Activated CD4-positive, alpha-beta T cell treated with anti-CD3 and anti-CD28 coated beads, Interleukin-2, Interleukin-4, amounts not matched to agents 100 ng/mL and 50 ng/mL, durations not matched to agents 16 hours and 8 hours (primary cell): ENCODE measurements at regions not wholly inside any gene's neighbourhood (a gene's known extent, or its start where the extent isn't known, plus 50 kb on each side); places are given as distances from the start of the nearest gene placed in this dataset.

Source experiments
- DNase-seq: peaks from one replicate; pipeline ENCODE4 v3.0.0-alpha.2; 2020; ENCODE audit warnings: low spot score

DNA sequence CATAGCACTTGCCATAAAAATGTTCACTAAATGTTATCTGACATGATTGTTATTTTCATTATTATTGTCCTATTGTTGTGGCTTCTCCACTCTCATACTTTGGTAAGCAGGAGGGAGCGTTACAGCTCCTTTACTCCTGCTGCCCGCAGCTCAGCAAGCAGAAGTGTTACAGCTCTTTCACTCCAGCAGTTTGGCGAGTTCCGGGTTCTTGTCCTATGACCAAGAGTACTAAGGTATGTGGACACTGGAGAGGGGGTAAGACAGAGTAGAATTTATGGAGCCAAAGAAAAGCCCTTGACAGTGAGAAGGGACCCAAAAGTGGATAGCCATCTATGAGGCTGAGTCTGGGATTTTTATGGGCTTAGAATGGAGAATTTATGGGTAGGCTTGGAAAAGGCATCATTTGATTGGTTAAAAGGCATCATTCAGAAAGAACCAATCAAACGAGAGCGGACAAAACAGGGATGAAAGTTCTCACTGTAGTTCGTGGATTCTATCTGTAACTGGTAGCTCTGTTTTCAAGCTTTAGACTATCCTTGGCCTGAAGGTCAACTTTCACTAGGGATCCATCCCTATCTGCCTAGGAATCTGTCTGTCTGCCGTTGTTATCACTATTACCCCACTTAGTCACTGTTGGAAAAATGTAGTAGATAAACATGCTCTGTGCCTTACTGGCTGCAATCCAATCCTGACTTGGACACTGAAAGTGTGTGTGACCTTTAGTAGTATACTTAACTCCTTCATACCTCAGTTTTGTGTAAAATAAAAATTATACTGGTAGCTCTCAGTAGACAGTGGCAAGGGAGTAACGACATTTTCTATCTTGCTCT lies 545.6 kb upstream of the LCORL start:
- DNase-seq: no peak

DNA sequence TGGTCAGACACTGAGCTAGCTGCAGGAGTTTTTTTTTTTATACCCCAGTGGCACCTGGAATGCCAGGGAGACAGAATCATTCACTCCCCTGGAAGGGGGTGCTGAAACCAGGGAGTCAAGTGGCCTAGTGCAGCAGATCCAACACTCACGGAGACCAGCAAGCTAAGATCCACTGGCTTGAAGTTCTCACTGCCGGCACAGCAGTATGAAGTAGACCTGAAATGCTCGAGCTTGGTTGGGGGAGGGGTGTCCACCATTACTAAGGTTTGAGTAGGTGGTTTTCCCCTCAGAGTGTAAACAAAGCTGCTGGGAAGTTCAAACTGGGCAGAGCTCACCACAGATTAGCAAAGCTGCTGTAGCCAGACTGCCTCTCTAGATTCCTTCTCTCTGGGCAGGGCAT lies 537.9 kb upstream of the LCORL start:
- DNase-seq: no peak

DNA sequence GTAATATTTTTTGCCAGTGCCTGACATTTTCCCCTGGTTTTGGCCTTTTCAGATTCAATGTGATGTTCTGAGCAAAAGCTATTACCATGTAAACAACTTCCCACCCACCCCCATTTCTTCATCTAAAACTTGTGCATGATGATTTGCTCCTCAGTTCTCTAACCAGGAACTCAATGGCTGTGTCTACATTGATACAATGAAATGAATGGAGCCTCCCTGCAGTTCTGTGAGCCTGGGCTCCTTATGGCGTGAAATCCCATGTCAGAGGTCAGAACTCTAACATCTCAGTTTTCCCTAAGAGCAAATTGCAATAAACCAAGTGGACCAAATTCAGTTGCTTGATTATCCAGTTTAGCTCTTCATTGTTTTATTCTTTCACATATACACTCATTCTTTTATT lies 534.8 kb upstream of the LCORL start:
- DNase-seq: no peak

DNA sequence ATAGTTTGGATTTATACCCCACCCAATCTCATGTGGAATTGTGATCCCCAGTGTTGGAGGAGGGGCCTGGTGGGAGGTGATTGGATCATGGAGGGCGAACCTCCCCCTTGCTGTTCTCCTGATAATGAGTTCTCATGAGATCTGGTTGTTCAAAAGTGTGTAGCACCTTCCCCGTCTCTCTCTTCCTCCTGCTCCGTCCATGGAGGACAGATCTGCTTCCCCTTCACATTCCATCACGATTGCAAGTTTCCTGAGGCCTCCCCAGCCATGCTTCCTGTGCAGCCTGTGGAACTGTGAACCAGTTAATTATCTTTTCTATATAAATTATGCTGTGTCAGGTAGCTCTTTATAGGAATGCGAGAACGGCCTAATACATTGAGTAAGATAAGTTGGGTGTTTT lies 518.8 kb upstream of the LCORL start:
- no peak for DNase-seq

DNA sequence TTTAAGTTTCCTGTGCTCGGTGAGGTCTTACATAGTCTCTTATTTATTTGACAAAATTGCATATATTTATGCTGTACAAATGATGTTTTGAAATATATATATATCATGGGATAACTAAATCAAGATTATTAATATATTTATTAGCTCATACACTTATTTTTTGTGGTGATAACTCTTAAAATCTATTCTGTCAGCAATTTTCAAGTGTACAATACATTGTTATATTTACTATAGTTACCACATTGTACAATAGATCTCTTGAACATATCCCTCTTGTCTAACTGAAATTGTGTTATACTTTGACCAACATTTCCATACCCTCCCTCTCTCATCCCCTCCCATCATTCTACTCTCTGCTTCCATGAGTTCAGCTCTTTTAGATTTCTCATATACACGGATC lies 516.6 kb upstream of the LCORL start:
- DNase-seq: no peak

DNA sequence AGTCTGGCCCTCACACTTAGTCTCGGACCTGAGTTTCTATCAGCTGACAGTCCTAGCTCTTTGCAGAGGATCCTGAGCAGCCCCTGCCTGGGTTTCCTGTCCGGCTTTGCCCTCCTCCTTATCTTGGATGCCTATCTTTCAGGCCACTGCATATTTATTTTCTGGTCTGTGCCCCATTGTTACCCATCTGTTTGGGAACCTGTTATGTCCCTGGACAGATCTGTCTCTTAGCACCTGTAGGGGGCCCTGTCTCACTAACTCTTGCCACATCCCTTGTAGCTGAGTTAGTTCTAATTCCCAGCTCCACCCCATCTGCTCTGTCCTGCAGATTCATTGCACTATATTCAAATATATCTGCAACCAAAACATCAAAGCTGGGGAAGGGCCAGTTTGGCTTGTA lies 514.9 kb upstream of the LCORL start:
- no peak for DNase-seq

DNA sequence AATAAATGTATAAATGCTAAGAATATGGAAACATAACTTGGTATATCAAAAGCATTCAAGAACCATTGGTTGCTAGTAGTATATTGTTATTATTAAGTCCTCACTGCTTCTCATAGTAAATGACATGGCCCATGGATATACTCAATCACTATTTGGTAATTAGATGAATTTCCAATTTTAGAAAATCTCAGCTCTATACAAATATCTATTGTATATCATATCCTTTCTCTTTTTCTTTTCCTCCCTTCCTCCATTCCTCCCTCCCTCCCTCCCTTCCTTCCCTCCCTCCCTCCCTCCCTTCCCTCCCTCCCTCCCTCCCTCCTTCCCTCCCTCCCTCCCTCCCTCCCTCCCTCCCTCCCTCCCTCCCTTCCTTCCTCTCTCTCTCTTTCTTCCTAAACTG lies 514.4 kb upstream of the LCORL start:
- no peak for DNase-seq

DNA sequence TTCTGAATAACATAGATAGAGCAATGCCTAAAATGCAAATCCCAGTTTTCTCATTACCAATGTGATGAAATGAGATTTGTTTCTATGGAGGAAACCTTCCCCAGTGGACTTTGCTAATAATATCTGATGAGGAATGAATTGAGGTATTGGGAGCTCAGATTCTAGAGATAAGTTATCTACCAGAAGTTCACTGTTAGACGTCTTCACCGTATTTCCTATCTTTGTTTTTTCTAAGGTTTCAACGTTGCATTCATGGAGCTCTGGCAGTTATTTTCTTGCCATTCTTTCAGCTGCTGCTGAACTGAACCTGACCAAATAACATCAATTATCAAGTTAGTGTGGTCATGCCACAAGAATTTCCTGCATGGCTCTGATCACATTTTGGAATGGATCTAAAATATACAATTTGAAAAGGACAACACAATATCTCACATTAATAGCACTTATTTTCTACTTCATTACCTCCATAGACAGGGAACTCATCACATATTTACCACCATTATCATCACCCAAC lies 511.8 kb upstream of the LCORL start:
- DNase-seq: no peak

DNA sequence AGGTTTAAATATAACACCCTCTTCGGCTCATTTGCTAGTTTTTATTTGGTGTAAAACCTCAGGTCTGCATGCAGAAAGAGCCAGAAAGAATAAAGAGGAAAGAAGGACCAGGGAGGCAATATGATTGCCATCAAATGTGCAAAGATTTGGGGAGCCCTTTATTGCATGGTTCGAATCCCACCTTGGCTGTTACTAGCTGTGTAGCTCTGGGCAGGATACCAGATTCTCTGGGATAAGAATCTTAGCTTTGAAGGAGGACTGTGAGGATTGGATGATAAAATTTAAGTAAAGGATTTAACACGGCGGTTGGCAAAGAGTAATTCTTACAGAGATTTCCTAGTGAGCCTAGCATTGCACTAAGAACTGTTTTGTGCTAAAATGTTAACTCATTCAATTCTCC lies 510.2 kb upstream of the LCORL start:
- no peak for DNase-seq

DNA sequence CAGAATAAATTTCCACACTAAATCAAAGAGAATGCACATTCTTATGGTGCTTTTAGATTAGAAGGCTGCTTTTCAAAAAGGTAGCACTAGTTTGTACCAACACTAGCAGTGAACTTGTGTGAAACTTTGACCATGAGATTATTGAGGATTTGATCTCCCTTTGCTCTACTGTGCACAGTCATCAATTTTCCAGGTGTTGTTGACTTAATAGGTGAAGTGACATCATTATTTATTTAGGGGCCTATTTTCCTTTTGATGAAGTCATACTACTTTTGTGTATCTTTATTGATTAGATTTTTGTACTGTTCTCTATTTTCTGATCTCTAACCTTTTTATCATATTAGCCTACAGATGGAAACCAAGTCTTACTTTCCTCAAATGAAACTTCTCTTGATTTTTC lies 507.9 kb upstream of the LCORL start:
- no peak for DNase-seq

DNA sequence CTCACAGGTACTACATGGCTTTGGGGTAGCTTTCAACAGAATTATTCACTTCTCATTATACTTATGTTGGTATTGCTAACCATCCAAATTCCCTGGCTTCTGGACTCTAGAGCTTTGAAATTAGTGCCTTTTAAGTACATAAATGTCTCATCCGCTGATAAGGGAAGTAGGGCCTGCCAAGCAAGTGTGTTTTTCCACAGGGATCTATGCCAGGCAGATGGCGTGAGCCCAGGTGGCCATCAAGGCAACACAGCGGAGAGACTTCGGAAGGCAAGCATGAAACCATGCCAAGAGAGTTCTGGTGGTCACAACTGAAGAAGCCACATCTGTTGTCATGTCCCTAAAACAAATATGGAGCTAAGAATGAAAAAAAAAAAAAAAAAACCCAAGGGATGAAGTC lies 503.1 kb upstream of the LCORL start:
- no peak for DNase-seq

DNA sequence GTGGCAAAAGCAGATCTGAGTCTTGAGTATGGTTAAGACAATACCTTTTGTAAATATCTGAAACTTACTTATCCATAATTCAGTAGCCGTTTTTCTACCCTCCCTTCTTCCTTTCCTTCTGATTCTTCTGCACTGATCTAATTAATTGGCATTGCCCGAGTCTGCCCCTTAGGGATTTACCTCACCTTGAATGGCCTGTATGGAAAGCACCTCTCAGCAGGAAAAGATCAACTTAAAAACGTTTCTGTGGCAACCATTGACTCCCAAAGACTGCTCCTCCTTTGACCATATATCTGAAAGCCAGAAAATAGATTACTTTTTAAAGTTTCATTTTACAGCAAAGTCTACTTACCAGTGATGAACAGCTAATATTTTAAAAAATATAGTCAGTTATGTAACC lies 496.5 kb upstream of the LCORL start:
- no peak for DNase-seq

DNA sequence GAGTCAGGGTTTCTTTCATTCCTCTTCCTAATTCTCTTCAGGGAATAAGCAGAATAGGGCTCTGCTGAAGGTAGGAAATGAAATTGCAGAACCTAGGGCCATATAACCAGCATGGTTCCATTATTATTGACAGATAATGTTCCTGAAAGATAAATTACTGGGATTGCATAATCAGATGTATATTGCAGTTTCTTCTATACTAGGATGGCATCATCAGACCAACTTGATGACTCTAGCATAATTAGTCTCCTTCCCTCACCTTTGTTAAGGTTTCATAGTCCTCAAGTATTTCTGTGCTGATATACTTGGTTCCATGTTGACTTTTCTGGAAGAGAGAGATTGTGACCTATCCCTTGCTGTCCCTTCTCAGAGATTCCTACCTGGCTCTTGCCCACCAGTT lies 492.3 kb upstream of the LCORL start:
- DNase-seq: no peak

DNA sequence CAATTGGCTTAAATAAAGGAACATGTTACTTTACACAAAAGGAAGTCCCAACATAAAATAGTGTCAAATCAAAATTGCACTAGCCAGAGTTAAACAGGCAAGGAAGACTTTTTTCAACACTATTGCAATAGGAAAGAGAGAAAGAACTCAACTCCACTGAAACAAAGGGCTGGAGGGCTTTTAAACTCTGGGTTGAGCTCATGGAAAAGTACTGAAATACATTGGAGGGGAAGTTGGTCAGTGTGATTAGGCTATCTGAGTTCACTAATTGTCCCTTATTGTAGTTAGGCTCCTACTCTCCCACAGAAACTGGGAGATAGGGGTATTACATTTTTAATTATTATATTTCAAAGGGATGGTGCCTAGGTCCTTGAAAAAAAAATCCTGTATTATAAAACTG lies 491.2 kb upstream of the LCORL start:
- DNase-seq: no peak

DNA sequence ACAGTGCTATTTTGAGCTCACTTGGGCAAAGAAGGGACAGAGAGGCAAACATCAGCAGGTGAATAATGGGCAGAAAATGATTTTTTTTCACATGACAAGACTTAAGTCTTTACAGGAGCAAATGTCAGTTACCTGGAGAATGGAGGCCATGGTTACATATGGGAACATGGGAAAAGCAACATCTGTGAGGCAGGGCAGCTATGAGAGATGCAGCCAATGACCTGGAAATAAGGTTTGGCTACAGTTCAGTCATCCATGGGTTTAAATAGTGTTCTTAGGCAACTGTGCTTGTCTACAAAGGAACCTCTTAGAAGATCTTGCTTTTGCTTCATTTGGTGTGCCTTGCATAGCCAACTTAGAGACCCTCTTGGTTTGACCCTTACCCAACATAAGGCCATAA lies 490.2 kb upstream of the LCORL start:
- no peak for DNase-seq

DNA sequence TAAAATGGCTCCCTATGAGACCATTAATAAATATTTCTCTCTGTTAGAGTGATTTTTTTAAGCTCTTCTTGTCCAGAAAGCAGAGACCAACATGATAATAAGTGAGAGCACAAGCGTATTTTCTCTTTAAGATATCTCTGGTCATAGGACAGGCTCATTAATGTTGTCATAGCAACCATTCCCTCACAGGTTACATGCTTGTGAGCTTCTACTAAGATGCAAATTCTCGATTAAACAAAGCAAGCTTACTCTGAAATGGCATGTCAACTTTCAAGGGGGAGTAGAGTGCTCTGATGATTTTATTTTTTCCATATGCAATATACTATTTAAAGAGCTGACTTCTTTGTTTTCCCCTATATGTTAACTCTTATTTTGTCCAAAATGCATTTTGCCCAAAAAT lies 487.2 kb upstream of the LCORL start:
- no peak for DNase-seq

DNA sequence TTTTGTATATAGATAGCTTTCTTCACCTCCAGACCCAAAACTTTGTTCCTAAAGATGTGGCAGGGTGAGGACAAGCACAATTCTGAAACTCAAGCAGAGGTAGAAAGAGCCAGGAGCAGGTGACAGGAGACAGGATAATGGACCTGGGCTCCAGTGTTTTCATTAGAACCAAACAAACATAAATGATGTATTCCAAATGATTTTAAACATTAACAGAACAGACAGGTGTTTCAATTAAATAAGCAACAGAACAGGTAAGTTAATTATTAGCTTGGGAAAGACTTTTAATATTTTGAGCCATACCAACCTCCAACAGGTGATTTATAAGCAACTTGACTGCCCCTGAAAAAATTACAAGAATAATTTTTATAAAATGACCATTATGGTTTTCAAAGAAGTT lies 459.4 kb upstream of the LCORL start:
- no peak for DNase-seq

DNA sequence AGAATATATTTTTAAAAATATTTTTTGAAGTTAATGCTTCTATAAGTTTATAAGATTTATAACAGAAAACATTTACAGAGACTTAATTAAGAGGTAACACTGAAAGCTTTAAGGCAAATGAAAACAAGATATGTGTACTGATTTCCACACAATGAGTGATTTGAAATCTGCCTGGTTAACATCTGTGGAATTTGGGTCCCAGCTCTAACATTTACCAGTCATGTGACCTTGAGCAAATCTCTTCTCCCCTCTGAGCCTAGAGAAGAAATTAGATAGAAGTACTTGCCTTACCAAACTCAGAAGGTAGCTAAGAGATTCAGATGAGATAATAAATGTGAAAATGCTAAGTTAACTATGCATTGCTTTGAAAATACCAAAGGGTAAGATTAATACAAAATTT lies 458.8 kb upstream of the LCORL start:
- DNase-seq: no peak

DNA sequence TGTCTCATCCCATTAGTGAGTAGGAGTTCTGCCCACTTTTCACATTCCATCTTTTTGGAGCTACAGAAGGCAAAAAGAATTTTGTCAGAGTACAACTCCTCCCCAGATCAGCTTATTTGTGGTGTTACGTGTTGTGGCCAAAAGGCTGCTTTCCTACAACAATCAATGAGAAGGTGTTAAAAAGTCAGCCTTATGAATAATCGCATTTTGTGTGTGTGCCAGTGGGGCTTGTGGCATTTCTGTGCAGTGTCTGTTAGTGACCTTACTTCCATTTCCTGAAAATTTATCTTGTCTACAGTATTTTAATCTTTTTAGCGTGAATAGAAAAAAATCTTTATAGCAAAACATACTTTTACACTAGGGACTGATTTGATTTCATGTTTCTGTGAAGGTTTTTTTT lies 458.3 kb upstream of the LCORL start:
- DNase-seq: no peak

DNA sequence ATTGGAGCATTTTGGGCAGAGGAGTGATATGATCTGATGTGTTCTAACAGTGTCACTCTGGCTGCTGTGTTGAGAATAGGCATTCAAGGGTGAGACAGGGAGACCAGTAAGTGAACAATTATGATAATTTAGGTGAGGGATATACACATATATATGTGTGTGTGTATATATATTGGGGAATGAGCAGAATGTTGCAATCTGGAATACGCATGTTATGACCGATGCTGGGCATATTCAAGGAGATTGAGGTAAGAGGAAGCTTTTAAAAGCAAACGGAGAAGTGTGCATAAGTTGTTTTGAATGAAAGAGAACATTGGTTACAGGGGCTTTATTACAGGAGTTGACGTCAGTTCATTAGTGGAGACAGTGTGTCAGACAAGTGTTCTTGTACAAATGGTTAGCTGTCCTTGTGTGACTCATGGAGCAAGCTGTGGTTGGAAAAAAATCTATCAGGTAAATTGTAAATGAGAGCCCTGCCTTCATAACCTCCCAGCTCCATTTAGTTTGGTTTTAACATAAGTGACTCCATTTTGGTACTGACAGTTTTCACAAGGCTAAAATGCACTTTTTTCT lies 442.5 kb upstream of the LCORL start:
- no peak for DNase-seq

DNA sequence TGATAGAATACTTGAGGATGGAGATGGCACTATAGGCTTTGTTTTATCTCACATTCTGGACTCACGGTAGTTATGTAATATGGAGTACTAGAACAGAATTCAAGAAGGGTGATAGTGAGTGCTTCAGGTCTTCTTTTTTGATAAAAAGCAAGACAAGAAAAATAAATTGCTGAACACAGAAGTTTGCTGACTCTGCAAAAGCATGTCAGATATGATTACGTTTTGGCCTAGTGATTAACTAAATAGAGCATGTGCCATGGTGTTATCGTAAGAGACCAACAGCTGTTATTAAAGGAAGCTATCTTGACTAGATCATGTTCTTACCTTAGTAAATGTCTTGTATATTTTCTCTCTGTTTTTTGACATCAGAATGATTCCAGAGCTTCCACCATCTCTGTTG lies 436.9 kb upstream of the LCORL start:
- no peak for DNase-seq

DNA sequence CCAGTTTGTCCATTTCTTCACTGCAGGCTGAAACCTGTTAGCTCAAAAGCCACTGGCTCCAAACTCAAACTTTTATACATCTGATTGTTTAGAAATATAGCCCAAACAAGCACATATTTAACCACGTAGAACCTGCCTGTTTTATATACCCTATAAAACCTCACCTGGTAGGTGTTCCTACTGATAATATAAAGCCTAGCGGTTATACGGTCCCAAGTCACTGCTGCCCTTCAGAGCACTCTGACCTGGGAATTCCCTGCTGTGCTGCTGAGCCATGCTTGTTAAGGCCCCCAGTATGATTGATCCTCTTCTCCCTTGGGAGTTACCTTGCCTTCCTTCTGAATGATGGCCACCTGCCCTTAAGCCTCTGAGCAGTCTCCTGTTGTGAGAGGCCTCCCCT lies 432.8 kb upstream of the LCORL start:
- DNase-seq: no peak

DNA sequence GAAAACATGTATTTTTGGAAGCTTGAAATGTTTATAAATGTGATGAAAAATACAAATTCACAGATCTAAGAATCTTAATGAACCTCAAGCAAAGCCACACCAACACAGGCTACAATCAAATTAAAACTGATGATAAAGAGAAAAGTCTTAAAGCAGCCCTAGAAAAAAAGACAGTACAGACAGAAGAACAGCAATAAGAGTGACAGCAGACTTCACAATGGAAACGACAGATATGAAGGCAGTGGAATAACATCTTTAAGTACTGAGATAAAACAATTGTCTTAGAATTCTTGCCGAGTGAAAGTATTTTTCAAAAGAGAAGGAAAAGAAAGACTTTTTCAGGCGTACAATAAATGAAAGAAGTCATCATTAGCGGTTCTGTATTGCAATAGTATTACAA lies 423.6 kb upstream of the LCORL start:
- DNase-seq: no peak

DNA sequence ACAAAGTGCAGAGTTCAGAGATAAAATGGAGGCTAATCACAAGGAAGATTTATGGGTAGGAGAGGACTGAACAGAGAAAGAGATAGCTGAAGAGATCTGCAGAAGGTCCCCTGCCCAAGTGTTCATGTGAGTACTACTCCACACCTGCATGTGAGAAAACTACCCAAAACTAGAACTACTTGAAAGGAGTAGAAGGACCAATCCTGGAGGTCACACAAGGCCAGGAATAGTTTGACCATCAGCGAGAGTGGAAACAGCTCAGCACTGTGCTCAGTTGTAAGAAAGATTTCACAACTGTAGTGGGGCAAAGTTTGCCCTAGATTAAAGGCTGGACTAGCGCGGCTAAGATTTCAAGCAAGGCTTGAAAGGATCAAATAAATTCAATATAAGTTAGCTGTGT lies 422.7 kb upstream of the LCORL start:
- no peak for DNase-seq
